Esophagus squamous epithelium (tissue), 4 donors: ENCODE measurements at regions not wholly inside any gene's neighbourhood (a gene's known extent, or its start where the extent isn't known, plus 50 kb on each side); places are given as distances from the start of the nearest gene placed in this dataset.

Source experiments
- CTCF ChIP-seq, 6 experiments: fragments of 450-650 bp in 4 of 6; fragments of 200-600 bp in 2 of 6; sonication (generic) in 2 of 6; IDR thresholded peaks; one replicate each; pipeline ENCODE4 v1.5.1; 2016 to 2019; ENCODE audit warnings: antibody characterized with exemption in 6 of 6, mild to moderate bottlenecking in 4 of 6, moderate library complexity in 4 of 6
- POLR2A ChIP-seq, 4 donors: fragments of 450-650 bp; IDR thresholded peaks; one replicate each; pipeline ENCODE4 v1.6.1; 2017; ENCODE audit warnings: antibody characterized with exemption in 4 of 4, mild to moderate bottlenecking in 4 of 4, moderate library complexity in 3 of 4

GRCh38 chr4:127503111-127503510, 129.6 kb upstream of the INTU start:
- TF ChIP-seq CTCF (IDR thresholded peaks at IDR 0.05): no peak
- TF ChIP-seq POLR2A (IDR thresholded peaks at IDR 0.05): no peak
